ENCODE measurements at regions not wholly inside any gene's neighbourhood (a gene's known extent, or its start where the extent isn't known, plus 50 kb on each side); places are given as distances from the start of the nearest gene placed in this dataset.

GRCh38 chr5:68367717-68368116, 152.2 kb downstream of the PIK3R1 start:
- Histone ChIP-seq H3K79me2 (ENCODE audit: low read depth) (no peaks in the 10 kb centered on the region), H3K27ac (no peak overlapping the region), H3K4me1 (no peaks in the 10 kb centered on the region), H3F3A (ENCODE audit: low read depth) (no peaks in the 10 kb centered on the region), H3K4me2 (no peak overlapping the region), H4K20me1 (ENCODE audit: low read depth) (no peaks in the 10 kb centered on the region), H3K9ac (no peak overlapping the region), H3K27me3 (no peaks in the 10 kb centered on the region), H3K36me3 (no peaks in the 10 kb centered on the region), H3K9me3 (ENCODE audit: low read depth) (no peaks in the 10 kb centered on the region), H3K4me3 (no peak overlapping the region), H2AFZ (replicated peaks) (no peak overlapping the region)
- H3K9me3 Mint-ChIP-seq, result peaks cover 6% of the 10 kb centered on the region
- no peak for TF ChIP-seq CTCF (IDR thresholded peaks at IDR 0.05)
- no peak for TF ChIP-seq EZH2 (IDR thresholded peaks at IDR 0.05)
- TF ChIP-seq EZH2phosphoT487 (IDR thresholded peaks at IDR 0.05), result no peak
- peaks cover 2% of the 10 kb centered on the region for H3K27me3 Mint-ChIP-seq (ENCODE audit: insufficient read depth, low read depth)
- no peaks in the 10 kb centered on the region for H3K4me1 Mint-ChIP-seq
- no peak overlapping the region for H3K4me3 Mint-ChIP-seq
- no peak overlapping the region for H3K27ac Mint-ChIP-seq
- no peak for DNase-seq (ENCODE audit: low spot score)
- peaks cover 2% of the 10 kb centered on the region for H3K36me3 Mint-ChIP-seq

GRCh38 chr5:68368311-68369022, 152.9 kb downstream of the PIK3R1 start:
- Histone ChIP-seq H3F3A (ENCODE audit: low read depth) (no peaks in the 10 kb centered on the region), H3K4me1 (no peaks in the 10 kb centered on the region), H3K27me3 (no peaks in the 10 kb centered on the region), H3K9me3 (ENCODE audit: low read depth) (no peaks in the 10 kb centered on the region), H3K79me2 (ENCODE audit: low read depth) (no peaks in the 10 kb centered on the region), H3K36me3 (no peaks in the 10 kb centered on the region), H4K20me1 (ENCODE audit: low read depth) (no peaks in the 10 kb centered on the region), H3K4me2 (no peak overlapping the region), H3K4me3 (no peak overlapping the region), H3K9ac (no peak overlapping the region), H2AFZ (replicated peaks) (no peak overlapping the region), H3K27ac (no peak overlapping the region)
- Mint-ChIP-seq H3K9me3 (peaks cover 3% of the 10 kb centered on the region), H3K4me1 (no peaks in the 10 kb centered on the region), H3K4me3 (no peak overlapping the region), H3K36me3 (peaks cover 2% of the 10 kb centered on the region), H3K27me3 (ENCODE audit: insufficient read depth, low read depth) (peaks cover 2% of the 10 kb centered on the region), H3K27ac (no peak overlapping the region)
- no peak for DNase-seq (ENCODE audit: low spot score)
- TF ChIP-seq CTCF (IDR thresholded peaks at IDR 0.05) (no peak), EZH2phosphoT487 (IDR thresholded peaks at IDR 0.05) (no peak), EZH2 (IDR thresholded peaks at IDR 0.05) (no peak)

GRCh38 chr5:68369023-68369359, 153.4 kb downstream of the PIK3R1 start:
- H3F3A ChIP-seq (ENCODE audit: low read depth), result no peaks in the 10 kb centered on the region
- Mint-ChIP-seq H3K27me3 (ENCODE audit: insufficient read depth, low read depth) (peaks cover 2% of the 10 kb centered on the region), H3K9me3 (peaks cover 2% of the 10 kb centered on the region), H3K27ac (no peak overlapping the region), H3K36me3 (peaks cover 2% of the 10 kb centered on the region), H3K4me1 (no peaks in the 10 kb centered on the region), H3K4me3 (no peak overlapping the region)
- H3K4me2 ChIP-seq, result no peak overlapping the region
- H3K27me3 ChIP-seq, result no peaks in the 10 kb centered on the region
- H3K27ac ChIP-seq, result no peak overlapping the region
- H3K79me2 ChIP-seq (ENCODE audit: low read depth), result no peaks in the 10 kb centered on the region
- H3K4me3 ChIP-seq, result no peak overlapping the region
- no peak for DNase-seq (ENCODE audit: low spot score)
- no peaks in the 10 kb centered on the region for H4K20me1 ChIP-seq (ENCODE audit: low read depth)
- H3K9me3 ChIP-seq (ENCODE audit: low read depth), result no peaks in the 10 kb centered on the region
- H2AFZ ChIP-seq (replicated peaks), result no peak overlapping the region
- TF ChIP-seq CTCF (IDR thresholded peaks at IDR 0.05) (no peak), EZH2 (IDR thresholded peaks at IDR 0.05) (no peak), EZH2phosphoT487 (IDR thresholded peaks at IDR 0.05) (no peak)
- H3K36me3 ChIP-seq, result no peaks in the 10 kb centered on the region
- no peaks in the 10 kb centered on the region for H3K4me1 ChIP-seq
- no peak overlapping the region for H3K9ac ChIP-seq

Data from neural progenitor cell (in vitro differentiated cells).